ENCODE measurements at regions not wholly inside any gene's neighbourhood (a gene's known extent, or its start where the extent isn't known, plus 50 kb on each side); places are given as distances from the start of the nearest gene placed in this dataset.
"Not testable (repeated sequence)": the region's sequence is repeated elsewhere in the genome, so short reads cannot be mapped to it uniquely, and the experiment has no call there.

GRCh38 chr12:124648710-124649384 is 81.4 kb upstream of the NCOR2 start:
- DNase-seq, result no peak

DNA sequence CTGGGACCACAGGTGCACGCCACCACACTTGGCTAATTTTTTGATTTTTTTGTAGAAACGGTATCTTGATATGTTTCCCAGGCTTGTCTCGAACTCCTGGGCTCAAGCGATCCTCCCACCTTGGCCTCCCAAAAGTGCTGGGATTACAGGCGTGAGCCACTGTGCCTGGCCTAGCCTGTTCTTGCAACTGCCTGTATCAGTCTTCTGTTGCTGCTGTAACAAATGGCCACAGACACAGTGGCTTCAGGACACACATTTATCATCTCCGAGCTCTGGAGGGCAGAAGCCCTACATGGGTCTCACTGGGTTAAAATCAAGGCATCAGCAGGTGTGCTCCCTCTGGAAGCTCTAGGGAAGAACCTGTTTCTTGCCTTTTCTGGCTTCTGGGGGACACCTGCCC is 79.9 kb upstream of the NCOR2 start:
- DNase-seq, result no peak

DNA sequence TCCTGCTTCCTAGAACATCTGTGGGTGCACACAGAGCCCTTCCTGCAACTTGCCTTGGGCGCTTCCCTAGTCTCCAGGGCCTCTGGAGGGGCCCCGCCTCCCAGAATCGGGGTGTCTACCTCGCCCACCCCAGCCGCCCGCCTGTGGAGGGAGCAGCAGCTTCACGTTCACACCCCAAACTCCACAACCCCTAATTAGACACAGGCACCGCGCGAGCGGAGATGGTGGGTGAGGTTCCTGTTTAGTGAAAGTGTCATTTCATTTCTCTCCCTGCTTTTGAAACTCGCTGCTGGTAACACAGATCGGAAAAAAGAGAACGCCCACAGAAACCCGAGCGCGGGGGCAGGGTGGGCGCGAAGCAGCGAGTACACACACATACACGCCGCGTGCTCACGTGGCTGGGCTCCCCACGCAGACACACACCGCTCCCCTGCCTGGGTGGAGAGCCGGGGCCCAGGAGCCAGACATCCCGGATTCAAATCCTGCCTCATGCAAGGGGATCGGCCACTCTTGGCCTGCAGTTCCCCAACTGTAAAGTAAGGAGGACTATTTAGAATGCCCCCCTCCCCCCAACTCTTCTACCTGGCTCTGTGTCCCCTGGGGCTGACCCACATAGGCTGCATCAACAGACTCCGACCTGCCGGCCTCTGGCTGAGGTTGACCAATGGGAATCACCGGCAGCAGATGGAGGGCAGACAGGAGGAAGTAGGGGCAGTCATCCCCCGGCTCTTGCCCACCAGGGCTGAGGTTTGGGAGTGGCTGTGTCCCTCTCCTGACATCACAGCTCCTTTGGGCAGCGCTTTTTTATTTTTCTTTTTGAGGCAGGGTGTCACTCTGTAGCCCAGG is 79.2 kb upstream of the NCOR2 start:
- DNase-seq, result peak; percentile 18

- DNase-seq, result no peak
These were observed 78.3 kb upstream of the NCOR2 start for GRCh38 chr12:124645530-124646244.

DNA sequence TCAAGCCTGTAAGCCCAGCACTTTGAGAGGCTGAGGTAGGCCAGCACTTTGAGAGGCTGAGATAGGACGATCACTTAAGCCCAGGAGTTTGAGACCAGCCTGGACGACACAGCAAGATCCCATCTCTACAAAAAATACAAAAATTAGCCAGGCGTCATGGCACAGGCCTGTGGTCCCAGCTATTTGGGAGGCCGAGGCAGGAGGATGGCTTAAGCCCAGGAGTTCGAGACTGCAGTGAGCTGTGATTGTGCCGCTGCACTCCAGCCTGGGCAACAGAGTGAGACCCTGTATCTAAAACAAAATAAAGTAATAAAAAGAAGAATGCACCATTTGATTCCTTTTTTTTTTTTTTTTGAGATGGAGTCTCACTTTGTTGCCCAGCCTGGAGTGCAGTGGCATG is 76.4 kb upstream of the NCOR2 start:
- DNase-seq, result not testable (repeated sequence)

DNA sequence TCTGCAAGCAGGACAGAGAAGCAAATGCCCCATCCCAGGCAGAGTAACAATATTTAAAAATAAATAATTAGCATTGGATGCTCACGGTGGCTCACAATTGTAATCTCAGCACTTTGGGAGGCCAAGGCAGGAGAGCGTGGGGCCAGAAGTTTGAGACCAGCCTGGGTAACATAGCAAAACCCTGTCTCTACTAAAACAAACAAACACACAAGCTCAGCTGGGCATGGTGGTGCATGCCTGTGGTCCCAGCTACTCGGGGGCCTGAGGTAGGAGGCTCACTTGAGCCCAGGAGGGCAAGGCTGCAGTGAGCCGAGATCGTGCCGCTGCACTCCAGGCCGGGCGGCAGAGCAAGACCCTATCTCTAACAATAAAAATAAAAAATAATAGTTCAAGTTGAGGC is 74.7 kb upstream of the NCOR2 start:
- DNase-seq, result no peak

- DNase-seq, result no peak
These were observed 74.2 kb upstream of the NCOR2 start for GRCh38 chr12:124641591-124641990.

DNA sequence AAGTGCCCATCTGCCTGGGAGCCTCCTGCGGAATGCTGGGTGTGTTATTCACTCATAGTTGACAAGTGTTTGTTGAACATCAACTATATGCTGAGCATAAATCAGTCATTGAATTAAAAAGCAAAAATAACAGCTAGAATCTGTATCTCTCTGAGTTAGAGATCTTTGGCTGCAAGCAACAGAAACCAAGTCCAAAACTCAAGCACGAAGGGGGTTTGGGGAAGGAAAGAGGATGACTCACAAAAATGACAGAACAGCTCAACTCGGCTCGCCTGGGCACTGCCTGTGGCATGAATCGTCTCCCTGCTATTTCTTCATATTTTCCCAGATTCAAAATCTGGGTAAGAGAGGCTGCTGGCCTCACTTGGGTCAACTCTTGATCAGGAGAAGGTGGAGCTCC is 72.6 kb upstream of the NCOR2 start:
- no peak for DNase-seq

GRCh38 chr12:124639122-124639806 is 71.9 kb upstream of the NCOR2 start:
- no peak for DNase-seq

GRCh38 chr12:124637581-124637981 is 70.2 kb upstream of the NCOR2 start:
- no peak for DNase-seq

DNA sequence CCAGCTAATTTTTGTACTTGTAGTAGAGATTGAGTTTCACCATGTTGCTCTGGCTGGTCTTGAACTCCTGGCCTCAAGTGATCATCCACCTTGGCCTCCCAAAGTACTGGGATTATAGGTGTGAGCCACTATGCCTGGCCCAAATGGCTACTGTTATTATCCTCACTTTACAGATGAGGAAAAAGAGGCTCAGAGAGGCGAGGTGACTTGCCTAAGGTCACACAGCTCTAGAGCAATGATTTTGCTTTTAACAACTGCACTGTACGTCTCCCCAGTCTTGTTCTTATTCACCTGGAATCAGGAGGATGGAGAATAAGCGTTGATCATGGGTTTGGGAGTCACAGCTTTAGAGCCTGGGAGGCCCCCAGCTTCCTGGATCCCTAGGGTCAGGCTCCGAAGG is 69.8 kb upstream of the NCOR2 start:
- DNase-seq, result no peak

DNA sequence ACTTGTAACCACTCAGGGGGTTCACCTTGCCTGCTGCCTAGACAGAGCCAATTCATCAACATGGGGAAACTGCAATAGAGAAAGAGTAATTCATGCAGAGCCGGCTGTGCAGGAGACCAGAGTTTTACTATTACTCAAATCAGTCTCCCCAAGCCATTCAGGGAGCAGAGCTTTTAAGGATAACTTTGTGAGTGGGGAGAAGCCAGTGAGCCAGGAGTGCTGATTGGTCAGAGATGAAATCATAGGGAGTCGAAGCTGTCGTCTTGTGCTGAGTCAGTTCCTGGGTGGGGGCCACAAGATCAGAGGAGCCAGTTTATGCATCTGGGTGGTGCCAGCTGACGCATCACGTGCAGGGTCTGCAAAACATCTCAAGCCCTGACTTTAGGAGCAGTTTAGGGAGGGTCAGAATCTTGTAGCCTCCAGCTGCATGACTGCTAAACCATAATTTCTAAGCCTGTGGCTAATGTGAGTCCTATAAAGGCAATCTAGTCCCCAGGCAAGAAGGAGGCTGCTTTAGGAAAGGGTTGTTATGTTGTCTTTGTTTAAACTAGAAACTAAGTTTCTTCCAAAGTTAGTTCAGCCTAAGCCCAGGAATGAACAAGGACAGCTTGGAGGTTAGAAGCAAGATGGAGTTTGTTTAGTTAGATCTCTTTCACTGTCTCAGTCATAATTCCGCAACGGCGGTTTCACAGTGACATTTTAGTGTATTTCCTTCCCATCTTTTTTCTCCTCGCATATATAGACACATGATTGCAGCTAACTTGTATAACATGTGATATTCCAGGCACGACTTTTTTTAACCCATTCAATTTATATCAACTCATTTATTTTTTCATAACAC is 68.9 kb upstream of the NCOR2 start:
- DNase-seq, result peak; percentile 13

- DNase-seq, result no peak
These were observed 67.9 kb upstream of the NCOR2 start for GRCh38 chr12:124635316-124635715.

- no peak for DNase-seq
These were observed 66.3 kb upstream of the NCOR2 start for GRCh38 chr12:124633365-124634362.

GRCh38 chr12:124632519-124632984 is 65.1 kb upstream of the NCOR2 start:
- DNase-seq, result no peak

DNA sequence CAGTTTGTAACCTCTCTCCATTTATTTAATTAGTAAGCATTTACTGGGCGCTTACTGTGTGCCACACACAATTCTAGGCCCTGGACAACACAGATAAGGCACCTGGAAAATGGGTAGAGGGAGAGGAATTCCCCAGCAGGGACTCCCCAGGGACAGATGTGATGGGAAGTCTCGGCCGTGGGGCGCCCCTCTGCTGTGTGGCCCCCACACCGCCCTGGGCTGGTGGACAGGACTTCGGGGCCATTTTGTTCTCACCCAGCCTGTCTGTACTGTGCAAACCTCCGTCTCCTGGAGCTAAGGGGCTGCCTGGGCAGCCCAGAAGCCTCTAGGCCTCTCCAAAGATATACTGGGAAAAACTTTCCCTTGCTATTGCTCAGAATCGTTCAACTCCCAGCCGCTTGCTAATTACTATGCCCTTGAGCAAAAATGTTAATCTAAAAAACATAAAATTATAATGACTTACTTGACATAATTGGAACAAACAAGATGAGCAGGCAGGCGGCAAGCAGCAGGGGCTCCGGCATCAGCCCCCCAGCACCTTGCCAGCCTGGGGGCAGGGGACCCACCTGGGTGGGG is 64.4 kb upstream of the NCOR2 start:
- DNase-seq, result no peak

- DNase-seq, result no peak
These were observed 63.4 kb upstream of the NCOR2 start for GRCh38 chr12:124630791-124631313.

DNA sequence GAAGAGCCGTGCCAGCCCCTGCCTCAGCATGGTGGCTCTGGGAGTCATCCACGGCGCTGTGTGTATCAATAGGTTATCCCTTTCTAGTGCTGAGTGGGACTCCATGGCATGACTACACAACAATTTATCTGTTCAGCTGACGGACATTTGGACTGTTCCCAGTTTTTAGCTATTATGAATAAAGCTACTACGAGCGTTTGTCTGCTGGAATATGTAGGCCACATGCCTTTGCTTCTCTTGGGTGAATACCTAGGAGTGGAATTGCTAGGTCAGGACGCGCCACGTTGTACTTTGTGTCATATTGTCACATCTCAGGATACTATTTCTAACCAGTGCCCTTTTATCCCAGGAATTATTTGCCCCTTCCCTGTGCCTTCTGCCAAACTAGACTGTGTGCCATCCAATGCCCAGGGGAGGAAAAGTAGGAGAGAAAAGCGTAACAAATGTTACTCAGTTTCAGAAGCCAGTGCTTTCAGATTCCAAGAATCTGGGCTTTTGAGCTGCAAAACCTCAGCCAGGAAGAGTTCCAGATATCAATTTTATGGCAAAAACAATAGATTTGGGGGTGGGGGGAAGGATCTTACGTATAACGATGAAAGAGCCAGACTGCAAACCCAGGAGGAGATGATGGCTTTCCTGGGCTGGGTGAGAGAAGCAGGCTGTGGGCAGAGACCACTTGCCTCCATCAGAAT is 62.5 kb upstream of the NCOR2 start:
- no peak for DNase-seq

GRCh38 chr12:124629117-124629516 is 61.7 kb upstream of the NCOR2 start:
- no peak for DNase-seq

DNA sequence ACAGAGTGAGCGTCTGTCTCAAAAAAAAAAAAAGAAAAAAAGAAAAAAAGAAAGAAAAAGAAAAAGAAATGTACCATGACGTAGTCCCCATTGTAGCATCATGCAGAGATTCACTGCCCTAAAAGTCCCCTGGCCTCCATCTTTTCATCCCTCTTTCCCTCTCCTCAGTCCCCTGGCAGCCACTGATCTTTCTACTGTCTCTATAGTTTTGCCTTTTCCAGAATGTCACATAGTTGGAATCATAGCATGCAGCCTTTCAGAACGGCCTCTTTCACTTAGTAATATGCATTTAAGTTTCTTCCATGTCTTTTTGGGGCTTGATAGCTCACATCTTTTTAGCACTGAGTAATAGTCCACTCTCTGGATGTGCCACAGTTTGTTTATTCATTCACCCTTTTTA is 60.5 kb upstream of the NCOR2 start:
- no peak for DNase-seq
